ENCODE measurements at regions not wholly inside any gene's neighbourhood (a gene's known extent, or its start where the extent isn't known, plus 50 kb on each side); places are given as distances from the start of the nearest gene placed in this dataset.

- WGBS, 2 experiments (ENCODE audit: extremely low coverage in 1 of 2, insufficient coverage in 1 of 2, insufficient read length in 1 of 2, insufficient replicate concordance in 2 of 2, low coverage in 1 of 2, low lambda C conversion rate in 2 of 2, missing lambda C conversion rate in 1 of 2), result 94% methylated on average over 7 of the region's 7 CpGs; no CpG with 5 or more reads in 1 of the 2 experiments
- CTCF ChIA-PET (ENCODE audit: partially characterized antibody), result interaction anchor here (1.0 to 1.1 kb wide), 3 partner anchors 14 to 26 kb away, joined by 3 to 4 read pairs (median 3); no protein-coding TSS in a partner anchor
- H3K23ac ChIP-seq (ENCODE audit: insufficient read length), result no peak overlapping the region
Measured at GRCh38 chr2:241924909-241925250, 55.4 kb downstream of the RTP5 start.

More at GRCh38 chr2:241924909-241925250, 55.4 kb downstream of the RTP5 start:
- Histone ChIP-seq H2BK12ac (ENCODE audit: low read depth, low read length) (no peak overlapping the region), H4K5ac (ENCODE audit: insufficient read length, low read depth, low read length) (no peak overlapping the region), H3K18ac (ENCODE audit: extremely low read depth, low read length) (no peak overlapping the region), H3K27ac (ENCODE audit: low read depth, low read length) (no peak overlapping the region), H3K9ac (replicated peaks in 1 of 4; ENCODE audit: extremely low read depth in 1 of 4, low read depth in 3 of 4, low read length in 3 of 4) (no peak overlapping the region), H3K14ac (ENCODE audit: insufficient read length) (no peak overlapping the region), H2AK5ac (ENCODE audit: low read depth, low read length) (no peak overlapping the region), H3K56ac (replicated peaks; ENCODE audit: insufficient read length, low read depth, low read length) (no peak overlapping the region), H2BK20ac (ENCODE audit: low read length) (no peak overlapping the region), H2AFZ (ENCODE audit: low read length) (no peak overlapping the region), H3K27me3 (replicated peaks in 1 of 4; ENCODE audit: control insufficient read depth in 3 of 4, extremely low read depth in 1 of 4, insufficient read depth in 3 of 4, low read length in 3 of 4) (no peaks in the 10 kb centered on the region), H3K4me2 (ENCODE audit: insufficient read depth in 1 of 2, low read depth in 2 of 2, low read length in 2 of 2) (no peak overlapping the region), H3K9me3 (ENCODE audit: insufficient read depth in 2 of 2, low read depth in 1 of 2, low read length in 1 of 2) (no peaks in the 10 kb centered on the region), H4K20me1 (replicated peaks in 1 of 2; ENCODE audit: control insufficient read depth in 1 of 2, insufficient read depth in 2 of 2, low read length in 2 of 2) (no peaks in the 10 kb centered on the region), H2BK15ac (ENCODE audit: low read length) (no peak overlapping the region), H4K8ac (ENCODE audit: extremely low read depth, insufficient read depth, low read length) (no peak overlapping the region), H3K79me2 (ENCODE audit: control insufficient read depth in 1 of 2, insufficient read depth in 2 of 2, low read length in 2 of 2) (no peaks in the 10 kb centered on the region), H2BK120ac (replicated peaks; ENCODE audit: low read depth, low read length) (no peak overlapping the region), H3K4ac (replicated peaks; ENCODE audit: insufficient read length, low read depth, low read length) (no peak overlapping the region), H3K36me3 (ENCODE audit: control insufficient read depth in 2 of 4, insufficient read depth in 4 of 4, low read length in 3 of 4) (no peaks in the 10 kb centered on the region), H2BK5ac (ENCODE audit: low read depth, low read length) (no peak overlapping the region), H4K91ac (replicated peaks; ENCODE audit: insufficient read length, low read length) (no peak overlapping the region), H3K4me1 (replicated peaks in 1 of 4; ENCODE audit: control insufficient read depth in 3 of 4, insufficient read depth in 4 of 4, low read length in 3 of 4) (peaks cover 0 to 3% (median under 1%) of the 10 kb centered on the region in 4 experiments; a peak in 2 of 7 replicates), H3K23me2 (ENCODE audit: low read depth, low read length) (no peaks in the 10 kb centered on the region), H3K79me1 (ENCODE audit: low read depth, low read length) (no peaks in the 10 kb centered on the region), H3K4me3 (ENCODE audit: extremely low read depth in 1 of 4, insufficient read depth in 2 of 4, low read depth in 3 of 4, low read length in 4 of 4) (no peak overlapping the region)
- POLR2A ChIA-PET (ENCODE audit: partially characterized antibody), result no interaction called here
- DNase-seq (ENCODE audit: low read depth in 1 of 2, low spot score in 2 of 2), result no peak
- no peak for TF ChIP-seq TAF1 (IDR thresholded peaks at IDR 0.05; ENCODE audit: low read depth, low read length)
- no peak for FAIRE-seq

Measured in H1 (cell line).